HL-60 (cell line): ENCODE measurements at regions not wholly inside any gene's neighbourhood (a gene's known extent, or its start where the extent isn't known, plus 50 kb on each side); places are given as distances from the start of the nearest gene placed in this dataset.

Source experiments
- GABPA ChIP-seq: IDR thresholded peaks from 2 replicates; pipeline ENCODE4 v1.6.1; 2012; ENCODE audit warnings: low read depth
- POLR2AphosphoS5 ChIP-seq: IDR thresholded peaks from 2 replicates; pipeline ENCODE4 v1.6.1; 2012; ENCODE audit warnings: low read depth
- TF ChIP-seq, protein P1 (sequence below): IDR thresholded peaks from one replicate; pipeline ENCODE4 v1.5.1; 2011; ENCODE audit warnings: low read length, control low read depth, inconsistent platforms; ENCODE audit not compliant: insufficient read depth

DNA sequence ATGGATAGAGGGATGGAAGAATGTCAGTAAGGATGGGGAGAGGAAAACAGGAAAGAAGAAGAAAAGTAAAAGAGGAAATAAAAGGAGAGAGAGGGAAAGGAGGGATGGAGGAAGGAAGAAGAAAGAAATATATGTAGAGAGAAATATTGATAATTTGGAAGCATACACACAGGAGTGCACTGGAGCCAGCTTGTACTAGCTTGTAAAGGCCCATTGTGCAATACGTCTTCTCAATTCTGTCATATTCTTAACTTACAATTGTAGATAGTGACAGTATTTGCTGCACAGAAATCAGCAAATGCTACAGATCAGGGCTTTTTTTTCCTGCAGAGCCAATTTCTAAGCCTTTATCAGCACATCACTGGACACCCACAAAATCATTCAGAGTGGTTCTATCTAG is 458.8 kb upstream of the WWC1 start:
- TF ChIP-seq POLR2AphosphoS5 (no peak), GABPA (no peak)
- TF ChIP-seq, protein P1, sequence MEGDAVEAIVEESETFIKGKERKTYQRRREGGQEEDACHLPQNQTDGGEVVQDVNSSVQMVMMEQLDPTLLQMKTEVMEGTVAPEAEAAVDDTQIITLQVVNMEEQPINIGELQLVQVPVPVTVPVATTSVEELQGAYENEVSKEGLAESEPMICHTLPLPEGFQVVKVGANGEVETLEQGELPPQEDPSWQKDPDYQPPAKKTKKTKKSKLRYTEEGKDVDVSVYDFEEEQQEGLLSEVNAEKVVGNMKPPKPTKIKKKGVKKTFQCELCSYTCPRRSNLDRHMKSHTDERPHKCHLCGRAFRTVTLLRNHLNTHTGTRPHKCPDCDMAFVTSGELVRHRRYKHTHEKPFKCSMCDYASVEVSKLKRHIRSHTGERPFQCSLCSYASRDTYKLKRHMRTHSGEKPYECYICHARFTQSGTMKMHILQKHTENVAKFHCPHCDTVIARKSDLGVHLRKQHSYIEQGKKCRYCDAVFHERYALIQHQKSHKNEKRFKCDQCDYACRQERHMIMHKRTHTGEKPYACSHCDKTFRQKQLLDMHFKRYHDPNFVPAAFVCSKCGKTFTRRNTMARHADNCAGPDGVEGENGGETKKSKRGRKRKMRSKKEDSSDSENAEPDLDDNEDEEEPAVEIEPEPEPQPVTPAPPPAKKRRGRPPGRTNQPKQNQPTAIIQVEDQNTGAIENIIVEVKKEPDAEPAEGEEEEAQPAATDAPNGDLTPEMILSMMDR: no peak
